ENCODE measurements at regions not wholly inside any gene's neighbourhood (a gene's known extent, or its start where the extent isn't known, plus 50 kb on each side); places are given as distances from the start of the nearest gene placed in this dataset.

GRCh38 chr5:56624751-56625150, 190.6 kb upstream of the MAP3K1 start:
- TF ChIP-seq POLR2A (IDR thresholded peaks at IDR 0.05; ENCODE audit: extremely low read depth, insufficient read length) (no peak), CTCF (IDR thresholded peaks at IDR 0.05; ENCODE audit: low read depth, low read length) (no peak)
